ENCODE measurements at regions not wholly inside any gene's neighbourhood (a gene's known extent, or its start where the extent isn't known, plus 50 kb on each side); places are given as distances from the start of the nearest gene placed in this dataset.
A peak's percentile ranks its signal among the peaks of the same experiment; 100 is the strongest.

- no peak for DNase-seq
These were observed 198.0 kb downstream of the SIM1 start for GRCh38 chr6:100266494-100267401.

GRCh38 chr6:100262086-100262485 lies 202.6 kb downstream of the SIM1 start:
- DNase-seq, result no peak

- DNase-seq, result no peak
These were observed 203.2 kb downstream of the SIM1 start for GRCh38 chr6:100261486-100261885.

GRCh38 chr6:100260584-100260983 lies 204.1 kb downstream of the SIM1 start:
- DNase-seq, result no peak

GRCh38 chr6:100259865-100260264 lies 204.9 kb downstream of the SIM1 start:
- DNase-seq, result no peak

- DNase-seq, result no peak
These were observed 206.0 kb downstream of the SIM1 start for GRCh38 chr6:100258752-100259151.

- DNase-seq, result peak in 1 of 2 donors; percentile 23
These were observed 206.8 kb downstream of the SIM1 start for GRCh38 chr6:100257793-100258395.

GRCh38 chr6:100255701-100256100 lies 209.0 kb downstream of the SIM1 start:
- DNase-seq, result no peak

GRCh38 chr6:100247123-100247522 lies 217.6 kb downstream of the SIM1 start:
- DNase-seq, result no peak

GRCh38 chr6:100246206-100246605 lies 218.5 kb downstream of the SIM1 start:
- no peak for DNase-seq

- no peak for DNase-seq
These were observed 223.9 kb downstream of the SIM1 start for GRCh38 chr6:100240798-100241197.

GRCh38 chr6:100237821-100238220 lies 226.9 kb downstream of the SIM1 start:
- no peak for DNase-seq

GRCh38 chr6:100236389-100236788 lies 228.3 kb downstream of the SIM1 start:
- DNase-seq, result no peak

- no peak for DNase-seq
These were observed 229.1 kb downstream of the SIM1 start for GRCh38 chr6:100235631-100236030.

- DNase-seq, result no peak
These were observed 230.1 kb downstream of the SIM1 start for GRCh38 chr6:100234625-100235024.

- no peak for DNase-seq
These were observed 231.7 kb downstream of the SIM1 start for GRCh38 chr6:100232781-100233573.

- no peak for DNase-seq
These were observed 233.8 kb downstream of the SIM1 start for GRCh38 chr6:100230953-100231316.

GRCh38 chr6:100230115-100230952 lies 234.4 kb downstream of the SIM1 start:
- DNase-seq, result no peak

GRCh38 chr6:100229512-100229911 lies 235.2 kb downstream of the SIM1 start:
- DNase-seq, result no peak

- DNase-seq, result peak; percentile 45 to 49
These were observed 234.9 kb upstream of the MCHR2 start for GRCh38 chr6:100228834-100229441.

- peak in 1 of 2 donors; percentile 2 for DNase-seq
These were observed 234.4 kb upstream of the MCHR2 start for GRCh38 chr6:100228437-100228833.

GRCh38 chr6:100226811-100227210 lies 232.8 kb upstream of the MCHR2 start:
- no peak for DNase-seq

Measured in CD4-positive, alpha-beta T cell treated with Interleukin-1 beta for 1 hour (primary cell).